Neural cell (in vitro differentiated cells): ENCODE measurements at regions not wholly inside any gene's neighbourhood (a gene's known extent, or its start where the extent isn't known, plus 50 kb on each side); places are given as distances from the start of the nearest gene placed in this dataset.

ENCODE experiments used
- H2AFZ ChIP-seq: fragments of 200-600, 300-800 bp; sonication (generic), shearing (Covaris generic); 2 replicates; pipeline ENCODE4 v1.6.0; 2014; ENCODE audit warnings: low read depth, mild to moderate bottlenecking, antibody characterized with exemption, low read length, moderate library complexity
- H3F3A ChIP-seq: fragments of 200-600 bp; shearing (Covaris generic); 2 replicates; pipeline ENCODE4 v1.6.1; 2016; ENCODE audit warnings: mild to moderate bottlenecking, moderate library complexity, mixed read lengths, antibody characterized with exemption, low read length; ENCODE audit not compliant: insufficient read depth, poor library complexity, severe bottlenecking
- H3K27ac ChIP-seq: fragments of 200-600, 300-800 bp; sonication (generic), shearing (Covaris generic); 2 replicates; pipeline ENCODE4 v1.5.1; 2014; ENCODE audit warnings: mild to moderate bottlenecking, low read length, moderate library complexity
- H3K27me3 ChIP-seq: fragments of 300-800, 200-600 bp; sonication (generic), shearing (Covaris generic); 2 replicates; pipeline ENCODE4 v1.6.0; 2014; ENCODE audit warnings: mild to moderate bottlenecking, low read depth, low read length, moderate library complexity; ENCODE audit not compliant: insufficient read depth
- H3K36me3 ChIP-seq: fragments of 300-800, 200-600 bp; sonication (generic), shearing (Covaris generic); 2 replicates; pipeline ENCODE4 v1.5.1; 2014; ENCODE audit warnings: mild to moderate bottlenecking, antibody characterized with exemption, low read length, moderate library complexity; ENCODE audit not compliant: insufficient read depth
- H3K4me2 ChIP-seq: fragments of 300-800, 200-600 bp; sonication (generic), shearing (Covaris generic); 2 replicates; pipeline ENCODE4 v1.6.0; 2014; ENCODE audit warnings: mild to moderate bottlenecking, low read length
- H3K4me3 ChIP-seq: fragments of 300-800, 200-600 bp; sonication (generic), shearing (Covaris generic); 2 replicates; pipeline ENCODE4 v1.5.1; 2014; ENCODE audit warnings: mild to moderate bottlenecking, low read length, moderate library complexity
- H3K79me2 ChIP-seq: fragments of 200-600 bp; shearing (Covaris generic); replicated peaks from 2 replicates; pipeline ENCODE4 v1.6.0; 2014; ENCODE audit warnings: mild to moderate bottlenecking, low read length, moderate library complexity; ENCODE audit not compliant: insufficient read depth
- H3K9ac ChIP-seq: fragments of 300-800, 200-600 bp; sonication (generic), shearing (Covaris generic); 2 replicates; pipeline ENCODE4 v1.6.1; 2016; ENCODE audit warnings: mild to moderate bottlenecking, low read length, mixed read lengths
- H3K9me2 ChIP-seq: fragments of 200-600 bp; shearing (Covaris generic); 2 replicates; pipeline ENCODE4 v1.6.1; 2016; ENCODE audit warnings: mild to moderate bottlenecking, low read length, mixed read lengths; ENCODE audit not compliant: insufficient read depth
- H3K9me3 ChIP-seq: fragments of 200-600, 300-800 bp; sonication (generic), shearing (Covaris generic); 2 replicates; pipeline ENCODE4 v1.6.1; 2016; ENCODE audit warnings: mild to moderate bottlenecking, mixed run types, low read length, moderate library complexity, mixed read lengths
- H4K20me1 ChIP-seq: fragments of 200-600 bp; shearing (Covaris generic); 2 replicates; pipeline ENCODE4 v1.6.1; 2016; ENCODE audit warnings: mild to moderate bottlenecking, mixed run types; ENCODE audit not compliant: insufficient read depth
- EP300 ChIP-seq: fragments of 450-650 bp; conservative IDR thresholded peaks from 2 replicates; pipeline ENCODE4 v1.6.1; 2014; ENCODE audit warnings: antibody characterized with exemption, mild to moderate bottlenecking, moderate library complexity; ENCODE audit not compliant: poor library complexity, severe bottlenecking
- EZH2 ChIP-seq: fragments of 200-600, 300-800 bp; shearing (Covaris generic), sonication (generic); IDR thresholded peaks from 2 replicates; pipeline ENCODE4 v1.6.1; 2014; ENCODE audit warnings: antibody characterized with exemption, low read length, borderline replicate concordance, mild to moderate bottlenecking; ENCODE audit not compliant: insufficient read depth, poor library complexity, severe bottlenecking
- MXI1 ChIP-seq: fragments of 450-650 bp; conservative IDR thresholded peaks from 2 replicates; pipeline ENCODE4 v1.6.1; 2014; ENCODE audit warnings: antibody characterized with exemption, mild to moderate bottlenecking; ENCODE audit not compliant: poor library complexity, severe bottlenecking
- POLR2AphosphoS5 ChIP-seq: IDR thresholded peaks from 2 replicates; pipeline ENCODE4 v1.6.1; 2012
- RAD21 ChIP-seq: fragments of 450-650 bp; conservative IDR thresholded peaks from 2 replicates; pipeline ENCODE4 v1.6.1; 2014; ENCODE audit warnings: antibody characterized with exemption, mild to moderate bottlenecking, moderate library complexity
- SMC3 ChIP-seq: fragments of 450-650 bp; conservative IDR thresholded peaks from 2 replicates; pipeline ENCODE4 v1.6.1; 2014; ENCODE audit warnings: antibody characterized with exemption, mild to moderate bottlenecking, moderate library complexity; ENCODE audit not compliant: poor library complexity
- TAF1 ChIP-seq: IDR thresholded peaks from 2 replicates; pipeline ENCODE4 v1.6.1; 2012; ENCODE audit warnings: low read depth
- TF ChIP-seq, protein P1 (sequence below): fragments of 450-650 bp; IDR thresholded peaks from 2 replicates; pipeline ENCODE4 v1.5.1; 2014; ENCODE audit warnings: antibody characterized with exemption, mild to moderate bottlenecking, moderate library complexity; ENCODE audit not compliant: poor library complexity, severe bottlenecking
- TF ChIP-seq, protein P2 (sequence below): IDR thresholded peaks from 2 replicates; pipeline ENCODE4 v1.6.1; 2012; ENCODE audit warnings: borderline replicate concordance

DNA sequence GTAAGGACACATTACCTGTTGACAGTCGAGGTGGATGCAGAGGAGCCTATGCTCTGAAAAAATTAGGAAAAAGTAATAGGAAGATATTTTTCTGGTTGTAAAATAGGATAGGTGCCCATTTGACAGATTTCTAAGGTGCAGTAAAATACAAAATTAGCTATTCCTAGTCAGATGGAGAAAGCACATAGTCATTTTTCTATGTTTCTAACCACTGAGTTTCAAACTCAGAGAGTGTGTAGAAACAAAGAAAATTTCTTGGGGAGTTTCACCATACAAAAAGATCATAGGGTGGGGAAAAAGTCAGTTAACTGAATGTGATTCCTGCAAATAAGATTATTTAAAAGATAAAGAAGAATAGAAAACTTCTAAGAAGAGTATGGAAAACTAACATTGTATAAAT is 666.9 kb downstream of the KCNT2 start:
- TF ChIP-seq, protein P1, sequence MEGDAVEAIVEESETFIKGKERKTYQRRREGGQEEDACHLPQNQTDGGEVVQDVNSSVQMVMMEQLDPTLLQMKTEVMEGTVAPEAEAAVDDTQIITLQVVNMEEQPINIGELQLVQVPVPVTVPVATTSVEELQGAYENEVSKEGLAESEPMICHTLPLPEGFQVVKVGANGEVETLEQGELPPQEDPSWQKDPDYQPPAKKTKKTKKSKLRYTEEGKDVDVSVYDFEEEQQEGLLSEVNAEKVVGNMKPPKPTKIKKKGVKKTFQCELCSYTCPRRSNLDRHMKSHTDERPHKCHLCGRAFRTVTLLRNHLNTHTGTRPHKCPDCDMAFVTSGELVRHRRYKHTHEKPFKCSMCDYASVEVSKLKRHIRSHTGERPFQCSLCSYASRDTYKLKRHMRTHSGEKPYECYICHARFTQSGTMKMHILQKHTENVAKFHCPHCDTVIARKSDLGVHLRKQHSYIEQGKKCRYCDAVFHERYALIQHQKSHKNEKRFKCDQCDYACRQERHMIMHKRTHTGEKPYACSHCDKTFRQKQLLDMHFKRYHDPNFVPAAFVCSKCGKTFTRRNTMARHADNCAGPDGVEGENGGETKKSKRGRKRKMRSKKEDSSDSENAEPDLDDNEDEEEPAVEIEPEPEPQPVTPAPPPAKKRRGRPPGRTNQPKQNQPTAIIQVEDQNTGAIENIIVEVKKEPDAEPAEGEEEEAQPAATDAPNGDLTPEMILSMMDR, result no peak
- TF ChIP-seq, protein P2, sequence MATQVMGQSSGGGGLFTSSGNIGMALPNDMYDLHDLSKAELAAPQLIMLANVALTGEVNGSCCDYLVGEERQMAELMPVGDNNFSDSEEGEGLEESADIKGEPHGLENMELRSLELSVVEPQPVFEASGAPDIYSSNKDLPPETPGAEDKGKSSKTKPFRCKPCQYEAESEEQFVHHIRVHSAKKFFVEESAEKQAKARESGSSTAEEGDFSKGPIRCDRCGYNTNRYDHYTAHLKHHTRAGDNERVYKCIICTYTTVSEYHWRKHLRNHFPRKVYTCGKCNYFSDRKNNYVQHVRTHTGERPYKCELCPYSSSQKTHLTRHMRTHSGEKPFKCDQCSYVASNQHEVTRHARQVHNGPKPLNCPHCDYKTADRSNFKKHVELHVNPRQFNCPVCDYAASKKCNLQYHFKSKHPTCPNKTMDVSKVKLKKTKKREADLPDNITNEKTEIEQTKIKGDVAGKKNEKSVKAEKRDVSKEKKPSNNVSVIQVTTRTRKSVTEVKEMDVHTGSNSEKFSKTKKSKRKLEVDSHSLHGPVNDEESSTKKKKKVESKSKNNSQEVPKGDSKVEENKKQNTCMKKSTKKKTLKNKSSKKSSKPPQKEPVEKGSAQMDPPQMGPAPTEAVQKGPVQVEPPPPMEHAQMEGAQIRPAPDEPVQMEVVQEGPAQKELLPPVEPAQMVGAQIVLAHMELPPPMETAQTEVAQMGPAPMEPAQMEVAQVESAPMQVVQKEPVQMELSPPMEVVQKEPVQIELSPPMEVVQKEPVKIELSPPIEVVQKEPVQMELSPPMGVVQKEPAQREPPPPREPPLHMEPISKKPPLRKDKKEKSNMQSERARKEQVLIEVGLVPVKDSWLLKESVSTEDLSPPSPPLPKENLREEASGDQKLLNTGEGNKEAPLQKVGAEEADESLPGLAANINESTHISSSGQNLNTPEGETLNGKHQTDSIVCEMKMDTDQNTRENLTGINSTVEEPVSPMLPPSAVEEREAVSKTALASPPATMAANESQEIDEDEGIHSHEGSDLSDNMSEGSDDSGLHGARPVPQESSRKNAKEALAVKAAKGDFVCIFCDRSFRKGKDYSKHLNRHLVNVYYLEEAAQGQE, result no peak
- TF ChIP-seq SMC3 (no peak), MXI1 (no peak), POLR2AphosphoS5 (no peak), RAD21 (no peak), TAF1 (no peak), EP300 (no peak), EZH2 (no peak)
- H3K36me3 ChIP-seq, result no peaks in the 10 kb centered on the region
- no peaks in the 10 kb centered on the region for H4K20me1 ChIP-seq
- no peaks in the 10 kb centered on the region for H3K9me2 ChIP-seq
- H3K27ac ChIP-seq, result no peak overlapping the region
- no peak overlapping the region for H3K4me3 ChIP-seq
- H3K79me2 ChIP-seq, result no peaks in the 10 kb centered on the region
- H3K4me2 ChIP-seq, result no peak overlapping the region
- no peak overlapping the region for H3K9ac ChIP-seq
- no peaks in the 10 kb centered on the region for H3K27me3 ChIP-seq
- H2AFZ ChIP-seq, result no peak overlapping the region
- no peaks in the 10 kb centered on the region for H3F3A ChIP-seq
- no peaks in the 10 kb centered on the region for H3K9me3 ChIP-seq

DNA sequence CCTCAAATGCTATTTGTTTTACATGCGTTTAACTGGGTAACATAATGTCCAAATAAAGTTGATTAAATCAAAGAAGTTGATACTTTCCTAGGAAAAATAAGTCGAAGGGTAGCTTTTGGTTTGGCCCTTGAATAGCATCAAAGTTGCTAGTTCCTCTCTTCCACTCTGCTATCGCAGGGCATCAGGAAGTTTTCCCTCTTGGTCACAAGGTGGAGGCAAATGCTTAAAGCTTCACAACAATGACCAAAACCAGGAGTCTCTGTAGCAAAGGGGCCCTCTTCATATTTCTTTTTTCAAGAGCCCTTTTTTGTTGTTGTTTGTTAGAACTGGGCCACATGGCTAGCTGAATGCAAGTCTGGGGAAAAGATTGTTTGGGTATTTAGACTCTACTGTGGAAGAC is 668.4 kb downstream of the KCNT2 start:
- Histone ChIP-seq H3K9me3 (no peaks in the 10 kb centered on the region), H3F3A (no peaks in the 10 kb centered on the region), H3K4me3 (no peak overlapping the region), H3K27me3 (no peaks in the 10 kb centered on the region), H3K27ac (no peak overlapping the region), H3K9ac (no peak overlapping the region), H3K36me3 (no peaks in the 10 kb centered on the region), H2AFZ (no peak overlapping the region), H3K79me2 (no peaks in the 10 kb centered on the region), H3K9me2 (no peaks in the 10 kb centered on the region), H4K20me1 (no peaks in the 10 kb centered on the region), H3K4me2 (no peak overlapping the region)
- no peak for TF ChIP-seq RAD21
- no peak for TF ChIP-seq SMC3

DNA sequence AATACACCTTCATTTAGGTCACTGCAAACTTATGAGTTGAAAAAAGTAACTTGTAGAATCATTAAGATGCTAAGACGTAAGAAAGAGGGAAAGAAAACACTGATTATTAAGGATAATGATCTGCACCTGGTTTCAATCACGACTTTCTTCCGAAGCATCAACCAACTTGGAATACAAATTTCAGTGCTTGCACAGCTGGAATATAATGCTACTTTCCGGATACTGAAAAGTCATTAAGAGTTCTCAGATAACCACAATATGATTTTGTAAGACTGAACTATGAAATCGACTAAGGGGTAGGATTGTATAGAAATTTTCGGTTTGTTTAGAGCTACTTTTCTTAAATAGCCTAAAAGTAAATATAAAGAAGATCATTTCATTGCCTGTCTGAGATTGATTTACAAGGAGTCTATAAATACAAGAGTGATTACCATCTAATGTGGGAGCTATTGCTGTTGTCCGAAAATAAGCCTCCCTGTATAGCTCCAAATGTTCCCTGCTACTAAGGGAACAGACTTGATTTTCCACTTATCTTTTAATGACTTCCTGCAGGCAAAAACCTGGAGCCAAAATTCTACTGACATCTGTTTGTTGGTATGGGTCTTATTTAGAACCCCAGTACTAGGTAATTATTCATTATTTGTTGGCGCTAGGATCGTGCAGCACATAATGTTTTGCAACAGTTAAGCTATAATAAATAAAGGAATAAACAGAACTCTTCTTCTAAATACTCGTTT is 673.3 kb downstream of the KCNT2 start:
- H4K20me1 ChIP-seq, result no peaks in the 10 kb centered on the region
- no peaks in the 10 kb centered on the region for H3K36me3 ChIP-seq
- H3K27ac ChIP-seq, result no peak overlapping the region
- no peaks in the 10 kb centered on the region for H3K9me2 ChIP-seq
- no peaks in the 10 kb centered on the region for H3K79me2 ChIP-seq
- no peaks in the 10 kb centered on the region for H3K9me3 ChIP-seq
- no peak overlapping the region for H3K4me2 ChIP-seq
- no peaks in the 10 kb centered on the region for H3K27me3 ChIP-seq
- H2AFZ ChIP-seq, result no peak overlapping the region
- no peak overlapping the region for H3K4me3 ChIP-seq
- no peaks in the 10 kb centered on the region for H3F3A ChIP-seq
- H3K9ac ChIP-seq, result no peak overlapping the region
- TF ChIP-seq POLR2AphosphoS5, result no peak
- TF ChIP-seq RAD21, result no peak
- TF ChIP-seq TAF1, result no peak
- TF ChIP-seq EZH2, result no peak
- TF ChIP-seq SMC3, result no peak
- TF ChIP-seq EP300, result no peak
- no peak for TF ChIP-seq MXI1
- TF ChIP-seq, protein P1, result no peak
- TF ChIP-seq, protein P2, result no peak
